SU-DHL-6 (cell line): ENCODE measurements at regions not wholly inside any gene's neighbourhood (a gene's known extent, or its start where the extent isn't known, plus 50 kb on each side); places are given as distances from the start of the nearest gene placed in this dataset.

Experiments used
- EZH2phosphoT487 ChIP-seq: fragments of 200-600 bp; sonication (generic), shearing (Covaris generic); conservative IDR thresholded peaks from 2 replicates; pipeline ENCODE4 v1.6.1; 2018; ENCODE audit warnings: mild to moderate bottlenecking, antibody characterized with exemption, low read length, moderate library complexity, mixed read lengths
- TF ChIP-seq, protein P1 (sequence below): fragments of 200-600 bp; sonication (generic); IDR thresholded peaks from one replicate; pipeline ENCODE4 v1.5.1; 2017; ENCODE audit warnings: antibody characterized with exemption, mild to moderate bottlenecking, low read length, moderate library complexity; ENCODE audit not compliant: insufficient read depth, poor library complexity, severe bottlenecking

DNA sequence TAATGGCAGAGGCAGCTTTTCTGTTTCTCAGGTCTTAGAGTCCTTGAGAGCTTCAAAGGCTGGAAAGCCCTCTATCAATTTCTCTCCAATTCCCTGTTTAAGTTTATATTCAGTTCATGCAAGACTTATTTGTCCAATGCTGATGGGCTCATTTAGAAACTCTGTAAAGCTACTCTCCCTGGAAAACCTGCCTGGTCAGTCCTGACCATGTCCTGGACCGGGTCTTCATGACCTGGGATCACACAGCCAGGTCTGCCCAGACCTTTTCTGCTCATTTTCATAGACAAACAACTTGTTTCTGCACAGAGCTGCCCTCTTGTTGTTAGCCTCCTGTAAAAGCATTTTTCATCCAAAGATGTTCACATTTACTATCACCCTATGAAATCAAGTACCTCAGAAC, 85.4 kb upstream of the TBCA start:
- TF ChIP-seq, protein P1, sequence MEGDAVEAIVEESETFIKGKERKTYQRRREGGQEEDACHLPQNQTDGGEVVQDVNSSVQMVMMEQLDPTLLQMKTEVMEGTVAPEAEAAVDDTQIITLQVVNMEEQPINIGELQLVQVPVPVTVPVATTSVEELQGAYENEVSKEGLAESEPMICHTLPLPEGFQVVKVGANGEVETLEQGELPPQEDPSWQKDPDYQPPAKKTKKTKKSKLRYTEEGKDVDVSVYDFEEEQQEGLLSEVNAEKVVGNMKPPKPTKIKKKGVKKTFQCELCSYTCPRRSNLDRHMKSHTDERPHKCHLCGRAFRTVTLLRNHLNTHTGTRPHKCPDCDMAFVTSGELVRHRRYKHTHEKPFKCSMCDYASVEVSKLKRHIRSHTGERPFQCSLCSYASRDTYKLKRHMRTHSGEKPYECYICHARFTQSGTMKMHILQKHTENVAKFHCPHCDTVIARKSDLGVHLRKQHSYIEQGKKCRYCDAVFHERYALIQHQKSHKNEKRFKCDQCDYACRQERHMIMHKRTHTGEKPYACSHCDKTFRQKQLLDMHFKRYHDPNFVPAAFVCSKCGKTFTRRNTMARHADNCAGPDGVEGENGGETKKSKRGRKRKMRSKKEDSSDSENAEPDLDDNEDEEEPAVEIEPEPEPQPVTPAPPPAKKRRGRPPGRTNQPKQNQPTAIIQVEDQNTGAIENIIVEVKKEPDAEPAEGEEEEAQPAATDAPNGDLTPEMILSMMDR = no peak
- no peak for TF ChIP-seq EZH2phosphoT487
